Vagina (tissue), 2 donors: ENCODE measurements at regions not wholly inside any gene's neighbourhood (a gene's known extent, or its start where the extent isn't known, plus 50 kb on each side); places are given as distances from the start of the nearest gene placed in this dataset.

ENCODE experiments used
- POLR2A ChIP-seq, 2 donors: fragments of 450-650 bp; IDR thresholded peaks; one replicate each; pipeline ENCODE4 v1.6.1; 2017; ENCODE audit warnings: antibody characterized with exemption in 2 of 2, mild to moderate bottlenecking in 2 of 2, moderate library complexity in 2 of 2
- TF ChIP-seq, protein P1 (sequence below), 3 experiments: fragments of 450-650 bp in 2 of 3; fragments of 200-600 bp in 1 of 3; sonication (generic) in 1 of 3; IDR thresholded peaks; one replicate each; pipeline ENCODE4 v1.5.1; 2017 to 2019; ENCODE audit warnings: antibody characterized with exemption in 3 of 3, mild to moderate bottlenecking in 2 of 3, moderate library complexity in 2 of 3

DNA sequence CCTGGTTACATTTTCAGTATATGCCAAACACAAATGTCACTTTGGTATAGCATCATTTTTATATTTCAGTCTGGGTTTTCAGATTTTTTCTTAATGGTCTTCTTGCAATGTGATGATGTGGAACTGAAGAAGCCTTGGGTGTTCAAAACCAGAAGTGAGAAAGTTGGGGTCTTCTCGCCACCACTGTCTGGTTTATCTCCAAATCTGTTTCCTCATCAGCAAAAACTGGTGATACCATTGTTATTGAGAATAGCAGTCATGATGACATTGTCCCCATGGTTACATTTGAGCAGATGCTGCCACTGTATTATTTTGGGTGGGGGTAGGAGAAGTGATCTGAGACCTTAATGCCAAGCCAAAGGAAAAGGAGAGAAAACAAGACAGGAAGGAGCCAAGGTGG lies 85.9 kb upstream of the MAP3K1 start:
- TF ChIP-seq, protein P1, sequence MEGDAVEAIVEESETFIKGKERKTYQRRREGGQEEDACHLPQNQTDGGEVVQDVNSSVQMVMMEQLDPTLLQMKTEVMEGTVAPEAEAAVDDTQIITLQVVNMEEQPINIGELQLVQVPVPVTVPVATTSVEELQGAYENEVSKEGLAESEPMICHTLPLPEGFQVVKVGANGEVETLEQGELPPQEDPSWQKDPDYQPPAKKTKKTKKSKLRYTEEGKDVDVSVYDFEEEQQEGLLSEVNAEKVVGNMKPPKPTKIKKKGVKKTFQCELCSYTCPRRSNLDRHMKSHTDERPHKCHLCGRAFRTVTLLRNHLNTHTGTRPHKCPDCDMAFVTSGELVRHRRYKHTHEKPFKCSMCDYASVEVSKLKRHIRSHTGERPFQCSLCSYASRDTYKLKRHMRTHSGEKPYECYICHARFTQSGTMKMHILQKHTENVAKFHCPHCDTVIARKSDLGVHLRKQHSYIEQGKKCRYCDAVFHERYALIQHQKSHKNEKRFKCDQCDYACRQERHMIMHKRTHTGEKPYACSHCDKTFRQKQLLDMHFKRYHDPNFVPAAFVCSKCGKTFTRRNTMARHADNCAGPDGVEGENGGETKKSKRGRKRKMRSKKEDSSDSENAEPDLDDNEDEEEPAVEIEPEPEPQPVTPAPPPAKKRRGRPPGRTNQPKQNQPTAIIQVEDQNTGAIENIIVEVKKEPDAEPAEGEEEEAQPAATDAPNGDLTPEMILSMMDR (IDR thresholded peaks at IDR 0.05), result no peak
- TF ChIP-seq POLR2A (IDR thresholded peaks at IDR 0.05), result no peak
